ENCODE measurements at regions not wholly inside any gene's neighbourhood (a gene's known extent, or its start where the extent isn't known, plus 50 kb on each side); places are given as distances from the start of the nearest gene placed in this dataset.
"Not testable (repeated sequence)": the region's sequence is repeated elsewhere in the genome, so short reads cannot be mapped to it uniquely, and the experiment has no call there.

DNA sequence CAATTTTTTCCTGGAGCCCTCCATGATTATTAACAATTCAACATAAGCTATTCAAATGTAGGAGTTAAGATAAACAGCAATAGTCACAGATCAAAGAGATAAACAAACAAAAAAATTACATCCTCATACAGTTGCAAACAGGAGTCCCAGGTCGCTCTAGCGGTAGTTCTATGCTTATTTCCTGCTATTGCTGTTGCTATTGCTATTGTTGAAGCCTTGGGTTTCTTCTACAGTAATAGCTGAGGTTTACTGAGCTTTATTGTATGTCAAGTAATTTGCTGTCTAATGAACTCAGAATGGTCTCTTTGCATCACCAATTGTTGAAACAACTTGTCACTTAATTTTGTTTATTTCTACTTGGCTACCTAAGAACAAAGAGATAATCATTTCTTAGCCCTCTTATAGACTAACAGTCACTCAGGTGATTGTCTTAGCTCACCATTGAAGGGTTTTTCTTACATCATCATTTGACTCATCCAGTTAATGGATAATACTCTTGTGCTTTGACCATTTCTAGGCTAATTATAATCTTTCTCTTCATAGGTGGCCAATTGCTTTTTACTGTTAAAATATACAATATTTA is 654.6 kb downstream of the MECOM start (continued):
- TF ChIP-seq TEAD4 (CRISPR knock-in tag; IDR thresholded peaks at IDR 0.05) (no peak), HMGA2 (CRISPR knock-in tag; IDR thresholded peaks at IDR 0.05) (no peak)

DNA sequence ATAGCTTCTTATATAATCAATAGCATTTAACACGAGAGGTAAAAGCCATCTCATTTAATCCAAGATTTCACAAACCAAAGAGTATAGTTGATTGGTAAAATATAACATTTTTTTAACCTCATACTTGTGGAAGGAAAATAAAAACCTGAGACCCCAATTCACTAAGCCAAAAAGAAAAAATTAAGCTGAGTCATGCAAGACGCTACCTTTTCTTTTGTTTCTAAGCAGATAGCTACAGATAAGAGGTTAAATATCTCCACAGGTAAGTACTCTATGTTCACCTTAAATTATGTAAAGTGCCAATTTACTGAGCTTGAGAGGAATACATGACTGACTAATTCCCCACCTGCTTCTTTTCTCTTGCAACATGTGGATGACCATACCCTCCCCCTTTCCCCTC is 656.4 kb downstream of the MECOM start:
- CTCF ChIA-PET: interaction anchor here (1.0 kb wide), 1 partner anchor 142 kb away, joined by 4 read pairs; no protein-coding TSS in a partner anchor
- Mint-ChIP-seq H3K9me3 (peaks cover 4% of the 10 kb centered on the region), H3K4me3 (no peak overlapping the region), H3K4me1 (peaks cover 47% of the 10 kb centered on the region), H3K27ac (no peak overlapping the region), H3K27me3 (ENCODE audit: low read depth) (peaks cover 16% of the 10 kb centered on the region), H3K36me3 (no peaks in the 10 kb centered on the region)
- POLR2A ChIA-PET: interaction anchor here (0.6 kb wide), 1 partner anchor 24 kb away, joined by 3 read pairs; no protein-coding TSS in a partner anchor
- TF ChIP-seq, protein P1, sequence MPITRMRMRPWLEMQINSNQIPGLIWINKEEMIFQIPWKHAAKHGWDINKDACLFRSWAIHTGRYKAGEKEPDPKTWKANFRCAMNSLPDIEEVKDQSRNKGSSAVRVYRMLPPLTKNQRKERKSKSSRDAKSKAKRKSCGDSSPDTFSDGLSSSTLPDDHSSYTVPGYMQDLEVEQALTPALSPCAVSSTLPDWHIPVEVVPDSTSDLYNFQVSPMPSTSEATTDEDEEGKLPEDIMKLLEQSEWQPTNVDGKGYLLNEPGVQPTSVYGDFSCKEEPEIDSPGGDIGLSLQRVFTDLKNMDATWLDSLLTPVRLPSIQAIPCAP (CRISPR knock-in tag; IDR thresholded peaks at IDR 0.05): no peak
- TF ChIP-seq JUN (CRISPR knock-in tag; IDR thresholded peaks at IDR 0.05): no peak
- TF ChIP-seq KAT7 (CRISPR knock-in tag; IDR thresholded peaks at IDR 0.05; ENCODE audit: borderline replicate concordance): no peak
- TF ChIP-seq, protein P2, sequence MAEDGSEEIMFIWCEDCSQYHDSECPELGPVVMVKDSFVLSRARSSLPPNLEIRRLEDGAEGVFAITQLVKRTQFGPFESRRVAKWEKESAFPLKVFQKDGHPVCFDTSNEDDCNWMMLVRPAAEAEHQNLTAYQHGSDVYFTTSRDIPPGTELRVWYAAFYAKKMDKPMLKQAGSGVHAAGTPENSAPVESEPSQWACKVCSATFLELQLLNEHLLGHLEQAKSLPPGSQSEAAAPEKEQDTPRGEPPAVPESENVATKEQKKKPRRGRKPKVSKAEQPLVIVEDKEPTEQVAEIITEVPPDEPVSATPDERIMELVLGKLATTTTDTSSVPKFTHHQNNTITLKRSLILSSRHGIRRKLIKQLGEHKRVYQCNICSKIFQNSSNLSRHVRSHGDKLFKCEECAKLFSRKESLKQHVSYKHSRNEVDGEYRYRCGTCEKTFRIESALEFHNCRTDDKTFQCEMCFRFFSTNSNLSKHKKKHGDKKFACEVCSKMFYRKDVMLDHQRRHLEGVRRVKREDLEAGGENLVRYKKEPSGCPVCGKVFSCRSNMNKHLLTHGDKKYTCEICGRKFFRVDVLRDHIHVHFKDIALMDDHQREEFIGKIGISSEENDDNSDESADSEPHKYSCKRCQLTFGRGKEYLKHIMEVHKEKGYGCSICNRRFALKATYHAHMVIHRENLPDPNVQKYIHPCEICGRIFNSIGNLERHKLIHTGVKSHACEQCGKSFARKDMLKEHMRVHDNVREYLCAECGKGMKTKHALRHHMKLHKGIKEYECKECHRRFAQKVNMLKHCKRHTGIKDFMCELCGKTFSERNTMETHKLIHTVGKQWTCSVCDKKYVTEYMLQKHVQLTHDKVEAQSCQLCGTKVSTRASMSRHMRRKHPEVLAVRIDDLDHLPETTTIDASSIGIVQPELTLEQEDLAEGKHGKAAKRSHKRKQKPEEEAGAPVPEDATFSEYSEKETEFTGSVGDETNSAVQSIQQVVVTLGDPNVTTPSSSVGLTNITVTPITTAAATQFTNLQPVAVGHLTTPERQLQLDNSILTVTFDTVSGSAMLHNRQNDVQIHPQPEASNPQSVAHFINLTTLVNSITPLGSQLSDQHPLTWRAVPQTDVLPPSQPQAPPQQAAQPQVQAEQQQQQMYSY (CRISPR knock-in tag; IDR thresholded peaks at IDR 0.05): no peak
- no peak for TF ChIP-seq CREM (CRISPR knock-in tag; IDR thresholded peaks at IDR 0.05)
- TF ChIP-seq, protein P3, sequence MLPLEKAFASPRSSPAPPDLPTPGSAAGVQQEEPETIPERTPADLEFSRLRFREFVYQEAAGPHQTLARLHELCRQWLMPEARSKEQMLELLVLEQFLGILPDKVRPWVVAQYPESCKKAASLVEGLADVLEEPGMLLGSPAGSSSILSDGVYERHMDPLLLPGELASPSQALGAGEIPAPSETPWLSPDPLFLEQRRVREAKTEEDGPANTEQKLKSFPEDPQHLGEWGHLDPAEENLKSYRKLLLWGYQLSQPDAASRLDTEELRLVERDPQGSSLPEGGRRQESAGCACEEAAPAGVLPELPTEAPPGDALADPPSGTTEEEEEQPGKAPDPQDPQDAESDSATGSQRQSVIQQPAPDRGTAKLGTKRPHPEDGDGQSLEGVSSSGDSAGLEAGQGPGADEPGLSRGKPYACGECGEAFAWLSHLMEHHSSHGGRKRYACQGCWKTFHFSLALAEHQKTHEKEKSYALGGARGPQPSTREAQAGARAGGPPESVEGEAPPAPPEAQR (CRISPR knock-in tag; IDR thresholded peaks at IDR 0.05): no peak
- TF ChIP-seq, protein P4, sequence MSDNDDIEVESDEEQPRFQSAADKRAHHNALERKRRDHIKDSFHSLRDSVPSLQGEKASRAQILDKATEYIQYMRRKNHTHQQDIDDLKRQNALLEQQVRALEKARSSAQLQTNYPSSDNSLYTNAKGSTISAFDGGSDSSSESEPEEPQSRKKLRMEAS (CRISPR knock-in tag; IDR thresholded peaks at IDR 0.05): no peak
- no peak for TF ChIP-seq ETV6 (CRISPR knock-in tag; IDR thresholded peaks at IDR 0.05)
- TF ChIP-seq, protein P5, sequence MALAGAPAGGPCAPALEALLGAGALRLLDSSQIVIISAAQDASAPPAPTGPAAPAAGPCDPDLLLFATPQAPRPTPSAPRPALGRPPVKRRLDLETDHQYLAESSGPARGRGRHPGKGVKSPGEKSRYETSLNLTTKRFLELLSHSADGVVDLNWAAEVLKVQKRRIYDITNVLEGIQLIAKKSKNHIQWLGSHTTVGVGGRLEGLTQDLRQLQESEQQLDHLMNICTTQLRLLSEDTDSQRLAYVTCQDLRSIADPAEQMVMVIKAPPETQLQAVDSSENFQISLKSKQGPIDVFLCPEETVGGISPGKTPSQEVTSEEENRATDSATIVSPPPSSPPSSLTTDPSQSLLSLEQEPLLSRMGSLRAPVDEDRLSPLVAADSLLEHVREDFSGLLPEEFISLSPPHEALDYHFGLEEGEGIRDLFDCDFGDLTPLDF (CRISPR knock-in tag; IDR thresholded peaks at IDR 0.05): no peak
- TF ChIP-seq, protein P6, sequence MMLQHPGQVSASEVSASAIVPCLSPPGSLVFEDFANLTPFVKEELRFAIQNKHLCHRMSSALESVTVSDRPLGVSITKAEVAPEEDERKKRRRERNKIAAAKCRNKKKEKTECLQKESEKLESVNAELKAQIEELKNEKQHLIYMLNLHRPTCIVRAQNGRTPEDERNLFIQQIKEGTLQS (CRISPR knock-in tag; conservative IDR thresholded peaks at IDR 0.05): no peak
- no peak for TF ChIP-seq NR1H2 (CRISPR knock-in tag; IDR thresholded peaks at IDR 0.05)
- DNase-seq (ENCODE audit: low spot score): no peak
- ATAC-seq: no peak

DNA sequence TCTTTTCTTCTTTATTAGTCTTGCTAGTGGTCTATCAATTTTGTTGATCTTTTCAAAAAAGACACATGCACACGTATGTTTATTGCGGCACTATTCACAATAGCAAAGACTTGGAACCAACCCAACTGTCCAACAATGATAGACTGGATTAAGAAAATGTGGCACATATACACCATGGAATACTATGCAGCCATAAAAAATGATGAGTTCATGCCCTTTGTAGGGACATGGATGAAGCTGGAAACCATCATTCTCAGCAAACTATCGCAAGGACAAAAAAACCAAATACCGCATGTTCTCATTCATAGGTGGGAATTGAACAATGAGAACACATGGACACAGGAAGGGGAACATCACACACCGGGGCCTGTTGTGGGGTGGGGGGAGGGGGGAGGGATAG is 657.1 kb downstream of the MECOM start:
- H3K4me3 Mint-ChIP-seq; H3K9me3 Mint-ChIP-seq; CTCF ChIA-PET; ATAC-seq; H3K27ac Mint-ChIP-seq; H3K36me3 Mint-ChIP-seq; POLR2A ChIA-PET; DNase-seq (ENCODE audit: low spot score): not testable (repeated sequence)
- H3K27me3 Mint-ChIP-seq (ENCODE audit: low read depth): peaks cover 20% of the 10 kb centered on the region
- H3K4me1 Mint-ChIP-seq: peaks cover 52% of the 10 kb centered on the region
